Activated CD4-positive, alpha-beta T cell treated with anti-CD3 and anti-CD28 coated beads, Interleukin-2, amount 10 ng/mL, durations not matched to agents 24 days and 14 days (primary cell): ENCODE measurements at regions not wholly inside any gene's neighbourhood (a gene's known extent, or its start where the extent isn't known, plus 50 kb on each side); places are given as distances from the start of the nearest gene placed in this dataset.

ENCODE experiments used
- DNase-seq: peaks from one replicate; pipeline ENCODE4 v3.0.0; 2022
- H3K27ac Mint-ChIP-seq: one replicate; pipeline ENCODE4 v1.8.0; 2022; ENCODE audit warnings: mild to moderate bottlenecking, mixed read lengths
- H3K27me3 Mint-ChIP-seq: one replicate; pipeline ENCODE4 v1.8.0; 2022; ENCODE audit warnings: mixed read lengths
- H3K36me3 Mint-ChIP-seq: one replicate; pipeline ENCODE4 v1.8.0; 2022; ENCODE audit warnings: low read depth, mild to moderate bottlenecking, mixed read lengths
- H3K4me1 Mint-ChIP-seq: one replicate; pipeline ENCODE4 v1.8.0; 2021; ENCODE audit warnings: mixed read lengths
- H3K4me3 Mint-ChIP-seq: one replicate; pipeline ENCODE4 v1.8.0; 2022; ENCODE audit warnings: mild to moderate bottlenecking, moderate library complexity, mixed read lengths
- H3K9me3 Mint-ChIP-seq: one replicate; pipeline ENCODE4 v1.8.0; 2021; ENCODE audit warnings: mixed read lengths
- intact Hi-C: fragments of 100-400 bp; cut with micrococcal nuclease; formaldehyde crosslinking; loops from one replicate; pipeline ENCODE4 v1.15.1; 2023

GRCh38 chr18:51660188-51660715 is 462.8 kb upstream of the MEX3C start:
- Mint-ChIP-seq H3K27me3 (no peaks in the 10 kb centered on the region), H3K27ac (no peak overlapping the region), H3K9me3 (no peaks in the 10 kb centered on the region), H3K36me3 (no peaks in the 10 kb centered on the region), H3K4me3 (no peak overlapping the region), H3K4me1 (peaks cover 2% of the 10 kb centered on the region)
- intact Hi-C loops: no loop called here
- no peak for DNase-seq

DNA sequence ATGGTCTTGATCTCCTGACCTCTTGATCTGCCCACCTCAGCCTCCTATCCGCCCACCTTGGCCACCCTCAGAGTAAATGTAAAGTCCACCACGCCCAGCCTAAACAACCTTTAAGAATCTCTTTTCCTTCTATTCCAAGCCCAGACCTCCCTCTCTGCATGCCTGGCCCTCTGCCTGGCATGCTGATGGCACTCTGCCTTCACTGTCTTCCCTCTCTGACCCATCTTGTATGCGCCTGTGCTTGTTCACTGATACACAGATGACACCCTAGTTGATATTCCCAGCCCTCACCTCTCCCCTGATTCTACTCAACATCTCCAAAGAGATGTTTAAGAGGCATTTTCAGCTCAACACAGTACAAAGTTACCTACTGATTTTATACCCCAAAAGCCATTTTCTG is 466.8 kb upstream of the MEX3C start:
- H3K27me3 Mint-ChIP-seq: no peaks in the 10 kb centered on the region
- peaks cover 2% of the 10 kb centered on the region for H3K4me1 Mint-ChIP-seq
- no peaks in the 10 kb centered on the region for H3K9me3 Mint-ChIP-seq
- intact Hi-C loops: no loop called here
- H3K4me3 Mint-ChIP-seq: no peak overlapping the region
- H3K36me3 Mint-ChIP-seq: no peaks in the 10 kb centered on the region
- no peak overlapping the region for H3K27ac Mint-ChIP-seq
- no peak for DNase-seq

DNA sequence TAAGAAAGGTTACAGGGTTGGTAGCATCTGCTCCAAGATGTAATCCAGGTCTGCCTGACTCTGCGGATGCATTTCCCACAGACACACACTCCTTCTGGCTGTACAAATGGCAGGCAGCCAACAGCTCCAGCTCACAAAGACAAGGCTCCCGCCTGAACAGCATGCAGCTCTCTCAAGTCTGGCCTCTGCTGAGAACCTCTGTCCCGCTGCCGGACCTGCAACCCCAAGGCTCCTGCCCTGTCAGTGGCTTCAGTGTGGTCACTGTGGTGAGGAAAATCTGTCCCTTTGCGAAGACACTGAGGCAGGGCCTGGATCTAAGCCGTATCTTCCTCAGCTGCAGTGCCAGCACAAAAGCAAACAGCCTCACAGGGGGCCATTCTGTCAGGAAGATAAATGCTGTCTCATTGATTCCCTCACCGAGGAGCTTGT is 469.3 kb upstream of the MEX3C start:
- Mint-ChIP-seq H3K9me3 (no peaks in the 10 kb centered on the region), H3K4me3 (no peak overlapping the region), H3K36me3 (no peaks in the 10 kb centered on the region), H3K27ac (no peak overlapping the region), H3K27me3 (no peaks in the 10 kb centered on the region), H3K4me1 (peaks cover 2% of the 10 kb centered on the region)
- no peak for DNase-seq
- intact Hi-C loops: no loop called here

DNA sequence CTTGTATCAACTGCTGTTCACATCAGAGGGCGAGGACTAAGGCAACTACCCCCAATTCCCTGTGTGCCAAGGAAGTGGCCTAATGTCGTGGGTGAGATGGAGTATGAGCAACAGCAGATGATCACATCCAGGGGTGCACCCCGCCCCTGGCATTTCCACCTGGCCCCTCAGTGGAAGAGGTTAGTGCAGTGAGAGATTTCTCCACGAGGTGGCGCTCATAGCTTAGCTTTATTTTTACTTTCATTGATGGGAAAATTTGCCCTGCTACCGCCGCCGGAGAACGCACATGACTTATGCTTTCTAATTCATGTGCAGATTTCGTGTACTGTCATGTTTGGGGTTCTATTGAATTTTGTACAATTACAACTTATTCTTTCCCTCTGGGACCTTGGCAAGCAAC is 470.6 kb upstream of the MEX3C start:
- peak; percentile 84 for DNase-seq
- H3K27ac Mint-ChIP-seq: no peak overlapping the region
- H3K4me3 Mint-ChIP-seq: no peak overlapping the region
- peaks cover 2% of the 10 kb centered on the region for H3K4me1 Mint-ChIP-seq
- no peaks in the 10 kb centered on the region for H3K36me3 Mint-ChIP-seq
- no peaks in the 10 kb centered on the region for H3K27me3 Mint-ChIP-seq
- intact Hi-C loops: loop anchor here (2.0 kb wide), 1 partner anchor 621 kb away; no protein-coding TSS in a partner anchor
- H3K9me3 Mint-ChIP-seq: no peaks in the 10 kb centered on the region

DNA sequence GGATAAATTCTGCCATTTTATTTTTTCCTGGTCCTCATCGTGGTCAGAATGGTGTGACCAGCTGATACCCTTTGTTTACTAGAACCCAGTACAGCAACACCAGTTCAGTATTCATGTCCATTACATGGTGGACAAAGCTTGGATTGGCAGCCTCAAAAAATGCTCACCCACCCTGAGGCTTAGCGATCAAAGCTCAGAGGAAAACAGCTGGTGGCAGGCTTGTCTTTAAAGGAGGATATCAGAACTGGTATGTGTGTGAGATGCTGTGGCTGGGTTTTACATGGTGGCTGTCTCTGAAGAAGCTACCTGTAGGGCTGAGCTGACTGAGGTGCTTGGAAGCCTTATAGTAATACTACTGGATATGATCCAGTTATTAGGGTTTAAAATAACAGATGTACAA is 471.1 kb upstream of the MEX3C start:
- no peaks in the 10 kb centered on the region for H3K27me3 Mint-ChIP-seq
- no peak overlapping the region for H3K4me3 Mint-ChIP-seq
- DNase-seq: no peak
- H3K27ac Mint-ChIP-seq: no peak overlapping the region
- no peaks in the 10 kb centered on the region for H3K9me3 Mint-ChIP-seq
- H3K4me1 Mint-ChIP-seq: peaks cover 2% of the 10 kb centered on the region
- intact Hi-C loops: loop anchor here (2.0 kb wide), 1 partner anchor 620 kb away; no protein-coding TSS in a partner anchor
- H3K36me3 Mint-ChIP-seq: no peaks in the 10 kb centered on the region

- DNase-seq: no peak
- no peaks in the 10 kb centered on the region for H3K27me3 Mint-ChIP-seq
- H3K4me3 Mint-ChIP-seq: no peak overlapping the region
- no peak overlapping the region for H3K27ac Mint-ChIP-seq
- intact Hi-C loops: no loop called here
- H3K36me3 Mint-ChIP-seq: no peaks in the 10 kb centered on the region
- no peaks in the 10 kb centered on the region for H3K9me3 Mint-ChIP-seq
- no peaks in the 10 kb centered on the region for H3K4me1 Mint-ChIP-seq
Measured at GRCh38 chr18:51686590-51686989, 489.1 kb upstream of the MEX3C start.

GRCh38 chr18:51687845-51688585 is 490.5 kb upstream of the MEX3C start:
- Mint-ChIP-seq H3K36me3 (no peaks in the 10 kb centered on the region), H3K27me3 (no peaks in the 10 kb centered on the region), H3K4me1 (no peaks in the 10 kb centered on the region), H3K27ac (no peak overlapping the region), H3K9me3 (no peaks in the 10 kb centered on the region), H3K4me3 (no peak overlapping the region)
- DNase-seq: no peak
- intact Hi-C loops: no loop called here

- Mint-ChIP-seq H3K4me3 (no peak overlapping the region), H3K27ac (no peak overlapping the region), H3K9me3 (peaks cover 7% of the 10 kb centered on the region), H3K4me1 (no peaks in the 10 kb centered on the region), H3K27me3 (no peaks in the 10 kb centered on the region), H3K36me3 (no peaks in the 10 kb centered on the region)
- intact Hi-C loops: no loop called here
- DNase-seq: no peak
Measured at GRCh38 chr18:51692612-51693011, 495.1 kb upstream of the MEX3C start.

DNA sequence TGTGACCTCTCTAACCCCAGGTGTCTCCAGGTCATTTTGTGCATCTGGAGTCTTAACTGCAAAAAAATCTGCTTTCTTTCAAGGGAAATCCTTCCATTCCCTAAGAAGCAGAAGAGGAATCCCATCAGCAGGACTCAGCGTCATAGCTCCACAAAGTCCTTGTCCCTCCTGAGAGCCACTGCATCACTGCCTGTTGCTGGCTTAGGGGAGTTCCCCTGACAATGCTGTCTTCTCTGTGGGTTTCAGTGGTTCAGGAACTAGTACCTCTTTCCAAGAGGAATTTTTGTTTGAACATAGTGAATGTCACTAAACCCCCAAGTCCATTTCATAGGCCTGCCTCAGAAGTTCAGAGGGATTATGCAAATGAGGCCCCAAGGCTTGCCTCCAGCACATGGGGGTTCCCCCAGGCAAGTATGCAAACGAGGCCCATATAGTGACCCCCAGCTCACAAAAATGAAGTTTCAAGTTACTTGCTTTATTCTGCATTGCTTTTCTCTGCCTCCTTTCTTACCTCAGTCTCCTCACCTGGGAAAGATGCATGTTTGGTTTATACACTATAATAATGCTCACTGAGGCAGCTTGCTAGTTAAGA is 513.9 kb upstream of the MEX3C start:
- Mint-ChIP-seq H3K9me3 (peaks cover 32% of the 10 kb centered on the region), H3K4me3 (no peak overlapping the region), H3K4me1 (no peaks in the 10 kb centered on the region), H3K27me3 (no peaks in the 10 kb centered on the region), H3K27ac (no peak overlapping the region), H3K36me3 (no peaks in the 10 kb centered on the region)
- DNase-seq: no peak
- intact Hi-C loops: no loop called here

DNA sequence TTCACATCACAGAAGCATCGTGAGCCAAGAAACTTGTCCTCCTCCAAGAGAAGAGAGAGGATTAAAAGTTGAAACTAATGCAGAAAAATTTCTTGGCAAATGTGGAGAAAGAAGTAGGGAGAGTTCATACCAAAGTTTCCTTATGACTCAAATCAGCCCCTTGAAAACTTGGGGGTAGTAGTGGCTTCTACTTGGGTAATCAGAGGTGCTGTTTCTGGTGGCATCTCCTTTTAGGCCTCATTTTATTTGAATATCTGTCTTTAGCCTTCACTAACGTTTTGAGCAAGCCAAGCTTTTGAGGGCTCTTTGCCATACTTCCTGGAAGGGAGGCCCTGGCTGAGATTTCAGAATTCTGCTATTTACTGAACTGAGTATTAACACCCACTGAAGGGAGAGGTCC is 515.3 kb upstream of the MEX3C start:
- Mint-ChIP-seq H3K27ac (no peak overlapping the region), H3K36me3 (no peaks in the 10 kb centered on the region), H3K4me1 (no peaks in the 10 kb centered on the region), H3K4me3 (no peak overlapping the region), H3K27me3 (no peaks in the 10 kb centered on the region), H3K9me3 (peaks cover 22% of the 10 kb centered on the region)
- intact Hi-C loops: no loop called here
- no peak for DNase-seq

DNA sequence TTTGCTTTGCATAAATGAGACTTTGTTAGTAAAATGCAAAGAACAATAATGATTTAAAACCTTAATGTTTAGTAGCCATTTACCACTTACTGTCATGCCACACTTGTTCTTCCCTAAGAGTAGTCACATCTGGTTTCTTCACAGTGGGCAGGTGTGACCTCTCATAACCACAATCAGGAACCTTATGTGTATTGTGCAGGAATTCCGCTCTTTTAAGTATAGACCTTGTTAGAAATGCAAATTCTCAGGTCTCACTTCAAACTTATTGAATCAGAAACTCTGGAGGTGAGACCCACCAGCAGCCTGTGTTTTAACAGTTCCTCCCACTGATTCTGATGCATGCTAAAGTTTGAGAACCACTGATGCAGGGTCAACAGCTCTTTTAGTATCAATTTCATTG is 518.8 kb upstream of the MEX3C start:
- Mint-ChIP-seq H3K4me3 (no peak overlapping the region), H3K9me3 (peaks cover 3% of the 10 kb centered on the region), H3K27me3 (no peaks in the 10 kb centered on the region), H3K36me3 (no peaks in the 10 kb centered on the region), H3K27ac (no peak overlapping the region), H3K4me1 (no peaks in the 10 kb centered on the region)
- intact Hi-C loops: no loop called here
- DNase-seq: no peak

GRCh38 chr18:51721388-51721787 is 523.9 kb upstream of the MEX3C start:
- Mint-ChIP-seq H3K27ac (no peak overlapping the region), H3K9me3 (no peaks in the 10 kb centered on the region), H3K4me1 (no peaks in the 10 kb centered on the region), H3K36me3 (no peaks in the 10 kb centered on the region), H3K4me3 (no peak overlapping the region), H3K27me3 (no peaks in the 10 kb centered on the region)
- intact Hi-C loops: no loop called here
- no peak for DNase-seq

- no peaks in the 10 kb centered on the region for H3K9me3 Mint-ChIP-seq
- DNase-seq: no peak
- no peaks in the 10 kb centered on the region for H3K36me3 Mint-ChIP-seq
- no peaks in the 10 kb centered on the region for H3K4me1 Mint-ChIP-seq
- intact Hi-C loops: no loop called here
- no peak overlapping the region for H3K27ac Mint-ChIP-seq
- no peaks in the 10 kb centered on the region for H3K27me3 Mint-ChIP-seq
- H3K4me3 Mint-ChIP-seq: no peak overlapping the region
Measured at GRCh38 chr18:51721996-51722395, 524.5 kb upstream of the MEX3C start.

- Mint-ChIP-seq H3K27me3 (no peaks in the 10 kb centered on the region), H3K27ac (no peak overlapping the region), H3K4me3 (no peak overlapping the region), H3K9me3 (no peaks in the 10 kb centered on the region), H3K36me3 (no peaks in the 10 kb centered on the region), H3K4me1 (no peaks in the 10 kb centered on the region)
- intact Hi-C loops: no loop called here
- DNase-seq: no peak
Measured at GRCh38 chr18:51724790-51725721, 527.6 kb upstream of the MEX3C start.
